Brain microvascular endothelial cell (primary cell): ENCODE measurements at regions not wholly inside any gene's neighbourhood (a gene's known extent, or its start where the extent isn't known, plus 50 kb on each side); places are given as distances from the start of the nearest gene placed in this dataset.

Source experiments
- DNase-seq: peaks from one replicate; pipeline ENCODE4 v3.0.0-alpha.2; 2020
- H3K27ac ChIP-seq: fragments of 250-450 bp; sonication (Bioruptor Pico); 2 replicates; pipeline ENCODE4 v1.5.1; 2020; ENCODE audit warnings: mild to moderate bottlenecking, moderate library complexity
- H3K27me3 ChIP-seq: fragments of 250-450 bp; sonication (Bioruptor Pico); replicated peaks from 2 replicates; pipeline ENCODE4 v1.5.1; 2020; ENCODE audit warnings: mild to moderate bottlenecking
- H3K36me3 ChIP-seq: fragments of 250-450 bp; sonication (Bioruptor Pico); replicated peaks from 2 replicates; pipeline ENCODE4 v1.5.1; 2020; ENCODE audit warnings: mild to moderate bottlenecking
- H3K4me3 ChIP-seq: 2 replicates; pipeline ENCODE4 v1.5.1; 2011; ENCODE audit warnings: low read depth, mild to moderate bottlenecking, control low read depth, low read length, moderate library complexity
- CTCF ChIP-seq: IDR thresholded peaks from 2 replicates; pipeline ENCODE4 v1.5.1; 2011; ENCODE audit warnings: low read depth, mild to moderate bottlenecking, moderate library complexity, low read length, control low read depth, inconsistent platforms; ENCODE audit errors: missing control alignments
- in situ Hi-C: cut with HindIII; loops from 2 replicates; pipeline ENCODE4 v1.10.0; 2017; ENCODE audit warnings: low sequenced_read_pairs, low pct_ligation_motif_present

GRCh38 chr14:98614741-98615140 lies 657.3 kb downstream of the BCL11B start:
- DNase-seq, result no peak
- no peak for TF ChIP-seq CTCF
- H3K27me3 ChIP-seq, result no peaks in the 10 kb centered on the region
- in situ Hi-C loops, result no loop called here
- no peak overlapping the region for H3K4me3 ChIP-seq
- no peaks in the 10 kb centered on the region for H3K36me3 ChIP-seq
- no peak overlapping the region for H3K27ac ChIP-seq

DNA sequence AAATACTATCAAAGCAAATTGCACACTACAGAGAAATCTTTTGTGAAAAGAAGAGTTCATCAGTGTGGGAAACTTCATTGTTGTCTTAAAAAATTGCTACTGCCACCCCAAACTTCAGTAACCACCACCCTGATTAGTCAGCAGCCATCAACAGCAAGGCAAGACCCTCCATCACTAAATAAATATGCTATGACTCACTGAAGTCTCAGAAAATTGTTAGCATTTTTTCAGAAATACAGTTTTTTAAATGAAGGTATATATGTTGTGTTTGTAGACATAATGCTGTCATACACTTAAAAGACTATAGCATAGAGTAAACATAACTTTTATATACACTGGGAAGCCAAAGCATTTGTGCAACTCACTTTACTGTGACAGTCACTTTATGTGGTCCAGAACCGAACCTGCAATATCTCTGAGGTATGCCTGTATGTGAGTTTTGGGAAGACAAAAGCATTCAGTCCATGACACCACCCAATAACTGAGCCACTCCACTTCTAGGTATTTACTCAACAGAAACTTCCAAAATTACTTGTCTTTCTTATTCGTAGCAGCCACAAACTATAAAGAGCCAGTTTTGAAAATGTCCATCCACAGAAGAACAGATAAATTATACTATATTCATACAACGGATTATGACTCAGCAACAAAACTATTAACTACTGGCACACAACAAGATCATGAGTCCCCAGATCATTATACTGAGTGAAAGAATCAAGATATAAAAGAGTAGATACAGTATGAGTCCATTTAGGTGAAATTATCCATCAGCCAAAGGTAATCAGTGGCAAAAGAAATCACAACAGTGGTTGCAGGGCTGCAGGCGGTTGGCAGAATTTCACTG lies 649.6 kb downstream of the BCL11B start:
- in situ Hi-C loops, result no loop called here
- TF ChIP-seq CTCF, result no peak
- Histone ChIP-seq H3K36me3 (no peaks in the 10 kb centered on the region), H3K27me3 (no peaks in the 10 kb centered on the region), H3K4me3 (no peak overlapping the region), H3K27ac (peak overlapping the region; percentile 10)
- DNase-seq, result peak; percentile 32

- Histone ChIP-seq H3K36me3 (no peaks in the 10 kb centered on the region), H3K4me3 (no peak overlapping the region), H3K27me3 (no peaks in the 10 kb centered on the region), H3K27ac (no peak overlapping the region)
- in situ Hi-C loops, result no loop called here
- no peak for DNase-seq
- TF ChIP-seq CTCF, result no peak
These were observed 648.1 kb downstream of the BCL11B start for GRCh38 chr14:98623788-98624415.

DNA sequence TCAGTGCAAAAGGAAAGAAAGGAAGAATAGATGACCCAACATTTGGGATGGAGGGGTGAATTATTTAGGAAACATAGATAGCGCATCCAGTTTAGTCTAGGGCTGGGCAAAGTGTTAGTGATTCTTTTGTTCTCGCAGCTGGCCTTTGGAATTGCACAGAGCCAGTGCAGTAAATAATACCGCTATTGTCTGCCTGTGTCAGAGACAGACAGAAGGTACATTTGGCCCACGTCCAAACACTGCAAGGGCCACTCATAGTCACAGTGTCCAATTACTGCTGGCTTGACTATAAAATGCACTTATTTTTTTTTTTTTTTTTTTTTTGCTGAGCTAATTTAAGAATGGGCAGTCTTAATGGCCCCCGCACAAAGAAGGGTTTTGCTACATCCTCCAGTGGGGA lies 638.6 kb downstream of the BCL11B start:
- H3K36me3 ChIP-seq, result no peaks in the 10 kb centered on the region
- TF ChIP-seq CTCF, result no peak
- in situ Hi-C loops, result no loop called here
- no peak overlapping the region for H3K27ac ChIP-seq
- DNase-seq, result no peak
- H3K27me3 ChIP-seq, result no peaks in the 10 kb centered on the region
- H3K4me3 ChIP-seq, result no peak overlapping the region

DNA sequence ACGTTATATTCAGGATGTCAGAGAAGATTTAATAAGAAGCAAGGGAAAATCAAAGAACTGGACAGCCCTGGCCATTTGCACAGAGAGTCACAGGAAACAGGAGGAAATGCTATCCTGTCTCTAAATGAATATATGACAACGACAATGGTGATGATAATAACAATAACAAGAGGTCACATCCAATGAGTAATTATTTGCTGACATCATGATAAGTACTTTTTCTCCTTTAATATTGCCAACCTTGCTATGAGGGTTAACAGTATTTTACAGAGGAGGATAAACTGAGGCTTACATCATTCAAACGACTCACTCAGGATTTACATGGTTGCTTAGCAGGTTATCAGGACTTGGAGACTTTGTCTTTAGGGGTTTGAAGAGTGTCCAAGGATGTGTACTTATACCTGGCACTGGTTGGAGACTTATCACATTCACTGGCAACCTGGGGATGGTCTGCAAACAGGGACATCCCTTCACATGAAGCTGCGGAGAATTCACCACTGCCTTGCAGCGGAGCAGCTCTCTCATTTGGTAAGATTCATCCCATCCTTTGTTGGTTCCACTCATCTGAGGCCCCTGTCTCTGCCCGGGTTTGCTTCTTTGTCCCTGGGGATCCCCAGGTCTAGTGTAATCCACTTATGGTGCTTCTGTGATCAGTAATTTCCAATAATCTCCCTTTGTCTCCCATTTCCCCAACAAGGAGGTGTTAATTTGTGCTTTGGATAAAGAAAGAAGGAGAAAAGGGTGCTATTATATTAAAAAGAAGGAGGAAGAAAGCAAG lies 637.8 kb downstream of the BCL11B start:
- no peaks in the 10 kb centered on the region for H3K27me3 ChIP-seq
- in situ Hi-C loops, result no loop called here
- DNase-seq, result no peak

More for the DNA sequence above, 637.8 kb downstream of the BCL11B start:
- Histone ChIP-seq H3K4me3 (no peak overlapping the region), H3K36me3 (no peaks in the 10 kb centered on the region), H3K27ac (no peak overlapping the region)
- TF ChIP-seq CTCF, result no peak
